HEK293 (cell line): ENCODE measurements at regions not wholly inside any gene's neighbourhood (a gene's known extent, or its start where the extent isn't known, plus 50 kb on each side); places are given as distances from the start of the nearest gene placed in this dataset.

ENCODE experiments used
- CTCF ChIP-seq: fragments of 450-650 bp; formaldehyde crosslinking; IDR thresholded peaks from 2 replicates; pipeline ENCODE4 v1.5.1; 2016; ENCODE audit warnings: missing biosample characterization, missing genetic modification characterization
- GFI1B ChIP-seq: fragments of 450-650 bp; formaldehyde crosslinking; IDR thresholded peaks from 2 replicates; pipeline ENCODE4 v1.5.1; 2016; ENCODE audit warnings: missing biosample characterization, missing genetic modification characterization
- ZBTB20 ChIP-seq: fragments of 450-650 bp; formaldehyde crosslinking; IDR thresholded peaks from 2 replicates; pipeline ENCODE4 v1.5.1; 2016; ENCODE audit warnings: missing biosample characterization, missing genetic modification characterization
- ZBTB6 ChIP-seq: fragments of 450-650 bp; formaldehyde crosslinking; IDR thresholded peaks from 2 replicates; pipeline ENCODE4 v1.5.1; 2017; ENCODE audit warnings: missing biosample characterization, missing genetic modification characterization
- ZNF274 ChIP-seq, 2 experiments: fragments of 200-500 bp in 1 of 2; fragments of 450-650 bp in 1 of 2; sonication (Bioruptor generic) in 1 of 2; formaldehyde crosslinking in 1 of 2; IDR thresholded peaks; 2 replicates each; pipeline versions ENCODE4 v1.5.1 to v1.6.1; 2014 to 2016; ENCODE audit warnings: borderline replicate concordance in 1 of 2, inconsistent platforms in 1 of 2, low read length in 1 of 2, missing biosample characterization in 1 of 2, missing genetic modification characterization in 1 of 2
- ZNF549 ChIP-seq: fragments of 450-650 bp; IDR thresholded peaks from 2 replicates; pipeline ENCODE4 v1.5.1; 2018; ENCODE audit warnings: missing biosample characterization, missing genetic modification characterization, mild to moderate bottlenecking, inconsistent platforms, moderate library complexity

GRCh38 chr11:10942620-10943019 is 84.8 kb upstream of the ZBED5 start:
- TF ChIP-seq CTCF (no peak), ZBTB20 (tag by site-specific recombination) (no peak), ZBTB6 (tag by site-specific recombination) (no peak), GFI1B (tag by site-specific recombination) (no peak), ZNF549 (tag by site-specific recombination) (no peak), ZNF274 (IDR thresholded peaks at IDR 0.05; ENCODE audit: low read length) (no peak), ZNF274 (tag by site-specific recombination; IDR thresholded peaks at IDR 0.05; ENCODE audit: borderline replicate concordance) (no peak)
